B cell (primary cell): ENCODE measurements at regions not wholly inside any gene's neighbourhood (a gene's known extent, or its start where the extent isn't known, plus 50 kb on each side); places are given as distances from the start of the nearest gene placed in this dataset.

ENCODE experiments used
- ATAC-seq: fragments of 200-7000 bp; cut with Tn5 transposase; one replicate; pipeline ENCODE4 v1.10.0; 2021; ENCODE audit warnings: low read depth, mild to moderate bottlenecking, moderate number of reproducible peaks, moderate library complexity
- CTCF ChIA-PET: fragments of 350-600 bp; sonication (Branson Sonifier 250); formaldehyde crosslinking; loops from one replicate; lab custom pipeline; 2021; ENCODE audit warnings: antibody characterized with exemption, inconsistent platforms; lab: Charles Lee
- POLR2A ChIA-PET: fragments of 350-600 bp; sonication (Branson Sonifier 250); formaldehyde crosslinking; loops from one replicate; lab custom pipeline; 2021; ENCODE audit warnings: antibody characterized with exemption; lab: Charles Lee
- DNase-seq: peaks from one replicate; pipeline ENCODE4 v3.0.0; 2013
- H2AFZ ChIP-seq: 2 replicates; pipeline ENCODE4 v1.6.1; 2012; ENCODE audit warnings: mild to moderate bottlenecking, low read depth, low read length; ENCODE audit not compliant: insufficient read depth, poor library complexity, severe bottlenecking
- H3K27ac ChIP-seq, 2 donors: 1 replicate in 1 of 2; 2 replicates in 1 of 2; pipeline ENCODE4 v1.5.1; 2012 to 2013; ENCODE audit warnings: low read length in 2 of 2, mild to moderate bottlenecking in 2 of 2, moderate library complexity in 1 of 2
- H3K27me3 ChIP-seq, 4 experiments: fragments of 200-600 bp in 1 of 4; sonication (generic) in 1 of 4; replicated peaks in 1 of 4; 1 replicate in 2 of 4; 2 replicates in 2 of 4; pipeline versions ENCODE4 v1.6.1 to v1.7.0; 2013 to 2016; ENCODE audit warnings: low read length in 3 of 4, mild to moderate bottlenecking in 2 of 4, mixed read lengths in 1 of 4, moderate library complexity in 1 of 4; ENCODE audit not compliant: insufficient read depth in 4 of 4, control insufficient read depth in 3 of 4; ENCODE audit errors: control extremely low read depth in 1 of 4
- H3K36me3 ChIP-seq, 2 experiments: replicated peaks in 1 of 2; 1 replicate in 1 of 2; 2 replicates in 1 of 2; pipeline versions ENCODE4 v1.6.1 to v1.7.1; 2013; ENCODE audit warnings: low read length in 1 of 2; ENCODE audit not compliant: insufficient read depth in 2 of 2, control insufficient read depth in 1 of 2; ENCODE audit errors: control extremely low read depth in 1 of 2, extremely low read depth in 1 of 2
- H3K4me1 ChIP-seq, 2 donors: fragments of 200-600 bp in 1 of 2; sonication (generic) in 1 of 2; 1 replicate in 1 of 2; 2 replicates in 1 of 2; pipeline versions ENCODE4 v1.5.1 to v1.6.1; 2013 to 2017; ENCODE audit warnings: low read length in 2 of 2; ENCODE audit not compliant: control insufficient read depth in 2 of 2, insufficient read depth in 2 of 2
- H3K4me2 ChIP-seq: replicated peaks from 2 replicates; pipeline ENCODE3; 2012; ENCODE audit warnings: mild to moderate bottlenecking, low read depth, low read length; ENCODE audit not compliant: poor library complexity, severe bottlenecking
- H3K4me3 ChIP-seq, 5 experiments: fragments of 200-600 bp in 1 of 5; sonication (generic) in 1 of 5; 1 replicate in 3 of 5; 2 replicates in 2 of 5; pipeline versions ENCODE4 v1.5.1 to v1.7.0; 2011 to 2016; ENCODE audit warnings: low read length in 4 of 5, mild to moderate bottlenecking in 4 of 5, low read depth in 2 of 5, control low read depth in 1 of 5, moderate library complexity in 1 of 5; ENCODE audit not compliant: insufficient read depth in 1 of 5; ENCODE audit errors: control extremely low read depth in 1 of 5, extremely low read depth in 1 of 5
- H3K79me2 ChIP-seq: fragments of 200-600 bp; sonication (generic); one replicate; pipeline ENCODE4 v1.6.0; 2016; ENCODE audit warnings: low read length; ENCODE audit not compliant: control insufficient read depth, insufficient read depth
- H3K9ac ChIP-seq: fragments of 200-600 bp; sonication (generic); 2 replicates; pipeline ENCODE4 v1.6.1; 2017; ENCODE audit warnings: mild to moderate bottlenecking, low read length, moderate library complexity
- H3K9me3 ChIP-seq, 3 donors: one replicate each; pipeline versions ENCODE4 v1.6.1 to v1.7.1; 2013; ENCODE audit warnings: low read length in 2 of 3; ENCODE audit not compliant: control insufficient read depth in 2 of 3, insufficient read depth in 1 of 3; ENCODE audit errors: control extremely low read depth in 1 of 3
- H4K20me1 ChIP-seq: 2 replicates; pipeline ENCODE4 v1.6.0; 2012; ENCODE audit warnings: mild to moderate bottlenecking, low read length; ENCODE audit not compliant: insufficient read depth, control insufficient read depth, poor library complexity, severe bottlenecking
- H3K27ac Mint-ChIP-seq: one replicate; pipeline ENCODE4 v1.8.0; 2021; ENCODE audit warnings: mixed read lengths
- H3K27me3 Mint-ChIP-seq: one replicate; pipeline ENCODE4 v1.8.0; 2021; ENCODE audit warnings: mixed read lengths
- H3K4me1 Mint-ChIP-seq: one replicate; pipeline ENCODE4 v1.8.0; 2021; ENCODE audit warnings: mixed read lengths
- H3K4me3 Mint-ChIP-seq: one replicate; pipeline ENCODE4 v1.8.0; 2021; ENCODE audit warnings: mixed read lengths
- H3K9me3 Mint-ChIP-seq: one replicate; pipeline ENCODE4 v1.8.0; 2022; ENCODE audit warnings: mixed read lengths; ENCODE audit not compliant: insufficient read depth
- EZH2 ChIP-seq: IDR thresholded peaks from 2 replicates; pipeline ENCODE4 v1.6.1; 2012; ENCODE audit warnings: borderline replicate concordance, low read depth, mild to moderate bottlenecking, moderate library complexity, low read length; ENCODE audit not compliant: insufficient read depth, poor library complexity, severe bottlenecking
- WGBS: methylation state at CpG from one replicate; pipeline ENCODE4 v1.1.5; 2013; ENCODE audit warnings: missing lambda C conversion rate; ENCODE audit not compliant: insufficient coverage; 5-methylcytosine and 5-hydroxymethylcytosine counted together
- intact Hi-C: fragments of 100-400 bp; cut with micrococcal nuclease; formaldehyde crosslinking; loops from one replicate; pipeline ENCODE4 v1.10.0; 2022
- TF ChIP-seq, protein P1 (sequence below): fragments of 200-600 bp; IDR thresholded peaks from one replicate; pipeline ENCODE4 v1.8.0; 2022; ENCODE audit warnings: antibody characterized with exemption, mild to moderate bottlenecking

DNA sequence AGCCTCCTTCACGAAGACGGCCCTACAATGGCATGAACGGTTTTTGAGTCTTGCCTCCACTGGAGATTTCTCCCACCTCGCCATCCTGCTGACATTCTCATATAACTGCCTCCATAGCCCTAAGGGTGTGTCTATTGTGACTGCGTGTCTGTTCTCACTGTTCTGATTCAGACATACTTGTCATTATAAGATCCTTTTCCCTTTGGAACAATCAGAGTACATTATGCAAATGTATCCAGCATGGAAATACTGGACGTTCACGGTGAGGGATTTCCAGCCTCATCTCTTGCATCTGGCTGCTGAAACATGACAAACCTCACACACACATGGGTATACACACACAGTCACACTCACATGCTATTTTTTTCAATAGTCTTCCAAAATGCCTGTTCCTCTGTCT is 402.1 kb downstream of the DIRAS2 start:
- POLR2A ChIA-PET: no interaction called here
- Histone ChIP-seq H3K9me3 (no peaks in the 10 kb centered on the region), H3K27ac (no peak overlapping the region), H3K9ac (no peak overlapping the region), H4K20me1 (no peaks in the 10 kb centered on the region), H3K4me2 (no peak overlapping the region), H3K4me1 (no peaks in the 10 kb centered on the region), H3K79me2 (no peaks in the 10 kb centered on the region), H3K4me3 (no peak overlapping the region), H3K36me3 (no peaks in the 10 kb centered on the region), H2AFZ (no peak overlapping the region), H3K27me3 (no peaks in the 10 kb centered on the region)
- peaks cover 19% of the 10 kb centered on the region for H3K27me3 Mint-ChIP-seq
- no peaks in the 10 kb centered on the region for H3K9me3 Mint-ChIP-seq
- no peaks in the 10 kb centered on the region for H3K4me1 Mint-ChIP-seq
- ATAC-seq (no peak), DNase-seq (no peak)
- TF ChIP-seq EZH2: no peak
- TF ChIP-seq, protein P1, sequence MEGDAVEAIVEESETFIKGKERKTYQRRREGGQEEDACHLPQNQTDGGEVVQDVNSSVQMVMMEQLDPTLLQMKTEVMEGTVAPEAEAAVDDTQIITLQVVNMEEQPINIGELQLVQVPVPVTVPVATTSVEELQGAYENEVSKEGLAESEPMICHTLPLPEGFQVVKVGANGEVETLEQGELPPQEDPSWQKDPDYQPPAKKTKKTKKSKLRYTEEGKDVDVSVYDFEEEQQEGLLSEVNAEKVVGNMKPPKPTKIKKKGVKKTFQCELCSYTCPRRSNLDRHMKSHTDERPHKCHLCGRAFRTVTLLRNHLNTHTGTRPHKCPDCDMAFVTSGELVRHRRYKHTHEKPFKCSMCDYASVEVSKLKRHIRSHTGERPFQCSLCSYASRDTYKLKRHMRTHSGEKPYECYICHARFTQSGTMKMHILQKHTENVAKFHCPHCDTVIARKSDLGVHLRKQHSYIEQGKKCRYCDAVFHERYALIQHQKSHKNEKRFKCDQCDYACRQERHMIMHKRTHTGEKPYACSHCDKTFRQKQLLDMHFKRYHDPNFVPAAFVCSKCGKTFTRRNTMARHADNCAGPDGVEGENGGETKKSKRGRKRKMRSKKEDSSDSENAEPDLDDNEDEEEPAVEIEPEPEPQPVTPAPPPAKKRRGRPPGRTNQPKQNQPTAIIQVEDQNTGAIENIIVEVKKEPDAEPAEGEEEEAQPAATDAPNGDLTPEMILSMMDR: no peak
- intact Hi-C loops: no loop called here
- WGBS: 95% methylated on average over 6 of the region's 7 CpGs
- CTCF ChIA-PET: no interaction called here
- H3K27ac Mint-ChIP-seq: no peak overlapping the region
- H3K4me3 Mint-ChIP-seq: no peak overlapping the region

DNA sequence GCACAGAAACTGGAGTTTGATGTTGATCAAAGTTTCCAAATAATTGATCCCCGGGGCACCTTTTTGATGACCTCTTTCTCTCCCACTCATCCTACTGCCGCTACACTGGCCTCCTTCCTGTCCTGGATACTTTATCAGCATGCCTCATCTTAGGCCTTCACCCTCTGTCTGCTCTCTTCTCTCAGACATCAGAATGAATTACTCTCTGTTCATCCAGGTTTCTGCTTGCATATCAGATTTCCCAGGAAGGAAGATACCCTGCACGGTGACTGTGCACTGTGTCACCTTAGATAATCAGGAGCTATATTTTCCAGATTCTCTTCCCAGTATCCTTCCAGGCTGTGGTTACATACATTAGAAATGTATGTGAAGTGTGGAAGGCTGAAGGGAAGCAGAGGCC is 397.0 kb downstream of the DIRAS2 start:
- Histone ChIP-seq H3K4me3 (no peak overlapping the region), H3K36me3 (no peaks in the 10 kb centered on the region), H3K9me3 (no peaks in the 10 kb centered on the region), H3K4me1 (no peaks in the 10 kb centered on the region), H2AFZ (no peak overlapping the region), H4K20me1 (no peaks in the 10 kb centered on the region), H3K79me2 (no peaks in the 10 kb centered on the region), H3K4me2 (no peak overlapping the region), H3K9ac (no peak overlapping the region), H3K27me3 (no peaks in the 10 kb centered on the region), H3K27ac (no peak overlapping the region)
- Mint-ChIP-seq H3K9me3 (no peaks in the 10 kb centered on the region), H3K27me3 (peaks cover 12% of the 10 kb centered on the region), H3K4me3 (no peak overlapping the region), H3K4me1 (no peaks in the 10 kb centered on the region), H3K27ac (no peak overlapping the region)
- CTCF ChIA-PET: no interaction called here
- TF ChIP-seq EZH2: no peak
- TF ChIP-seq, protein P1: no peak
- DNase-seq (no peak), ATAC-seq (no peak)
- intact Hi-C loops: no loop called here
- WGBS: 62% methylated on average over 2 of the region's 3 CpGs
- POLR2A ChIA-PET: no interaction called here
